ENCODE measurements at regions not wholly inside any gene's neighbourhood (a gene's known extent, or its start where the extent isn't known, plus 50 kb on each side); places are given as distances from the start of the nearest gene placed in this dataset.
A peak's percentile ranks its signal among the peaks of the same experiment; 100 is the strongest.

GRCh38 chr15:37165395-37165794 lies 65.0 kb upstream of the MEIS2 start:
- no peak for FAIRE-seq

DNA sequence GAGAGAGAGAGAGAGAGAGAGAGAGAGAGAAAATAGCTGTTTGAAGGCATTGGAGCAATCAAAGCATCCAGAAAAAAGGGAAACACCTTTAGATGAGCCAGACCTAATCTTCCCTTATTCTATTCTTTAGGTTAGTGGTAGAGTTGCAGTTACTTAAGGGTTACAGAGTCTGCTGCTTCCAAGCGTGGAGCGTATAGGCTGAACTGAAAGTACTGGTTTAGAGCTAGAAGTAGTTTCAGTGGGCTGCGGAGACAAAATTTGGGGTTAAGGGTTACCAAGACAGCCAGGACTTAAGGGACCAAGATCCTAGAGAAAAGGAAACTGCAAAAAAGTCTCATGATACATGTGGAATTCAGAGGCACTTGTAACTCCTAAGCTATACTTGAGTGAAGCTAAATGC lies 66.1 kb upstream of the MEIS2 start:
- no peak for FAIRE-seq

DNA sequence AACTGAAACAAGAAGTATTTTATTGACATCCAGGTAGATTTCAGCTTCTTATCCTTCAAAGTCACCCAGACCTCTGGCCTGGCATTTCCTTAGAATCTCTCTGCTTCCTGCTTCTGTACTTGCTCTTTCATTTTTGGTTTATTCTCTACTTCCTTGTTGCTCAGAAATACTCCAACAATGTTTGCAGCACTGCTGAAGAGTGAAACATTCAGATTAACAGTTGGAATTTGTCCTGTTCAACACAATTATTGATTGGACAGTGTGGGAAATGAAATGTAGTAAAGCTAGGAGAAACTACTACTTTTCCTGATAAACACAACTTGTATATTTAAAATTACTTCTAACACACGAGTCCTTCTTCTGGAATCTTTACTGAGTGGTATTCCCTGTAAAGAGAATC lies 81.0 kb upstream of the MEIS2 start:
- no peak for FAIRE-seq

DNA sequence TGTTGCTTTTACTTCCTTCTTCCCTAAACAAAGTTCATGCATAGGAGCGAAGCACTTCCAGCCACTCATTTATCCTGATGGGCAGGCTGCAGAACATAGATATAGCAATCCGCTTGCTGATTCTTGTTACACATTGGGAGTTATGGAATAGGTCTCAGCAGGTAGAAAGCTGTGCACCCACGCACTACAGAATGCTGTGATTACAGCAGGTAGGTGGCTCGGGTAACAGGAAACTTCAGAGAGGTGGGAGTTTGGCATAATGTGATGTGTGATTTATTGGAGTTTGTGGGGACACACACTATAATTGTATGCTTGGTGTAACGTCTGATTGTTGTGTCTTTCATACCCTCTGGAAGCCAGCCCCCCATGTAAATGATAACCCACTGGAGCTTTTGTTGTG lies 99.2 kb upstream of the MEIS2 start:
- FAIRE-seq = no peak

- no peak for FAIRE-seq
Observed at GRCh38 chr15:37203050-37203449, 102.7 kb upstream of the MEIS2 start.

DNA sequence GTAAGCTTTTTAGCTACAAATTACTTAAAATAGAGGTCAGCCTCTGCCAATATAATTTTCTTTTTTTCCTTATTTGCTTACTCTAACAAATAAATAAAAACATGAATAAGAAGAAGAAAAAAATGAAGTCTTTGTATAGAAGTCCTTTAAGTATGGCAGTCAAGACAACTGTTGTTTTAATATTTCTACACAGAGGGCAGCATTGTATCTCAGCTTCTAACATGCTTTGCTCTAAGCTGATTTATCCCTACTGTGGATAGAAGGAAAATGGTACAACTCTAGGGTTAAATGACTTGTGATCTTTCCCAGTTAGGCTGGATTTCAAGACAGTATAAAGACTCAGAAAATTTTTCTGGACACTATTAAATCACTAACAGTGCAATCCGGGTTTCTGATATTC lies 104.3 kb upstream of the MEIS2 start:
- FAIRE-seq = peak; percentile 21

GRCh38 chr15:37206690-37207089 lies 106.3 kb upstream of the MEIS2 start:
- no peak for FAIRE-seq

DNA sequence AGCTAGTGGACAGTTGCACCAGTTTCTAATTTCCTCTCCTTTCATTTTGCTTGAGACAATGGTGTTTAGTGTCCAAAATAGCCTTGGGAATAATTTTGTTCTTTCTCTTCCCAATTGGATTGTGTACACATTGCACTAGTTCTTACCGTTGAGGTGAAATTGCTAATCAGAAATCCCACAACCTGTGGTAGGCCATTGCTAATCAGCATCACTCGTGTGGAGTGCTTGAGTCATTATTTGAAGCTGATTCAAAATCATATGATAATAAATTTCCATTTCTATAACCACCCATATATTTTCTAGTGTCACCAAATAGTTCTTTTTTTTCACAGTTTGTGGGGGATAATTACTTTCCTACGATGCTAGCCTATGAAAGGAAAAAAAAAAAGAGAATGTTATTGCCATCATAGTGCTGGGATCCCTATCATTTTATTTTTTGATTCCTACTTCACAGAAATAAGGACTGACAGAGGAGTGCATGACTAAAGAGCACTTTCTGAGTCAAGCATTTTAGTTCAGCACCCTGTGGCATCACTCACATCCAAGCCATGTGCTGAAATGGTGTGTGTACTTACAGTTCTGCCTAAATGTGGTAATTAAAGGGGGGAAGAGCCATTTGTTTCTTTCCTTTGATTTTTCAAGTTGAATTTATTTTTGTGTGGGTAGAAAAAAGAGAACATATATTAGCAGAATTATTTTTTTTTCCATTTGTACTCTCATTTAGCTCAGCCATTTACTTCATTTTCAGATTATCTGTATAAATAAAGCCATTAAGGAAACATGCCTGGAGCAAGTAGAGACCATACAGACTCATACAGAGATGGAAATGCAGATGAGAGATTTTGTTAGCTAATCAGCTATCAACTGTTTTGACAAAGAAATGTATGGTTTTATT lies 108.0 kb upstream of the MEIS2 start:
- FAIRE-seq = no peak

DNA sequence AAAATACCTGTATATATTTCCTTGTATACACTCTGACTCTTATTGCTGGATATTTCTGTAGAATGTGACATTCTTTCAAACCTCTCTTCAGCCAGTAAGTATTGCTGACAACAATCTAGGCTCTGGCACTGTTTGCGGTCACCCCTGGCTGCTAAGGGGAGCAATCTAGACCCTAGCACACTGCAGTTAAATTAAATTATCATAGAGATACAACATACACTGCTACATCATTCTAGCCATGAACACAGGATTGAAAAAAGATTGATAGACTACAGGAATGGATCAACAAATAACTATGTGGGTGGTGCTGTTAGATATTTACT lies 108.7 kb upstream of the MEIS2 start:
- FAIRE-seq = no peak

DNA sequence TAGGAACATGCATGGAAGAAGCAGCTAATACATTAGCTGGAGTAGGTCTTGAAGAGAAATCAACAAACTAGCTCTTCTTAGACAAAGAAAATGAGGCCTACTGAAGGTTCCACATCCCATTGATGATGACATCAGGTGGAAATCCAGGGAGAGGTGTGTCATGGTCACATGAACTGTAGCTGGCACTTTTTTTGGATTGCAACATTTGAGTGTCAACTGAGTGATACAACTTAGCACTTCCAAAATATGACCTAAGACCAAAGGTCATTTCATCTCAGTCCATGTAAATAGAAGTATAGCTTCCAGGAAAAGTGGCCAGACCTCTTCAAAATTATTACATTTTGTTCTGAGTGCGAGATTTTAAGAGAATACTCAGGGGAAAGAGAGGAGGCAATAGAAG lies 117.2 kb upstream of the MEIS2 start:
- FAIRE-seq = no peak

GRCh38 chr15:37218351-37218916 lies 118.1 kb upstream of the MEIS2 start:
- FAIRE-seq = no peak

DNA sequence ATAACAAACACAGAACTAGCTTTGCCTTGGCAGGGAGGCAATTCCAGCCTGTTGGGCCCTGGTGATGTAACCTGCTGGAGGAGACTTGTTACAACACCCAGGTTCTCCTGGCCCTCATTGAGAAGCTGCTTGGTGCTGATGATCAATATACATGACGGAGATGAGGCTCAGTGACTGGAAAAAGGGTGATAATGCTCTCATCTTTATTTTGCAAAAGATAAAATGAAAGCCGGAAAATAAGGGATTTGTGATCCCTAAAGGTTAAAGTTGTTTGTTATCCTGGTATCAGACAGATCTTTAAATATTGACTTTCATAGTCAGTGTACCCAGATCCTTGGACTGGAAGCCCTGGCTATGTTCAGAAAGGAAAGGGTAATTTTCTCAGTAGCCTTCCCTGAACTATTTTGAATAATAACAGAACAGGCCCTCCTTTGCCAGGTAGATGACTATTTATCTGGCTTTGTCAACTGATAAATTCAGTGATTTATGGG lies 118.9 kb upstream of the MEIS2 start:
- FAIRE-seq = no peak

GRCh38 chr15:37220949-37221670 lies 120.8 kb upstream of the MEIS2 start:
- FAIRE-seq = no peak

GRCh38 chr15:37221671-37222145 lies 121.4 kb upstream of the MEIS2 start:
- FAIRE-seq = no peak

DNA sequence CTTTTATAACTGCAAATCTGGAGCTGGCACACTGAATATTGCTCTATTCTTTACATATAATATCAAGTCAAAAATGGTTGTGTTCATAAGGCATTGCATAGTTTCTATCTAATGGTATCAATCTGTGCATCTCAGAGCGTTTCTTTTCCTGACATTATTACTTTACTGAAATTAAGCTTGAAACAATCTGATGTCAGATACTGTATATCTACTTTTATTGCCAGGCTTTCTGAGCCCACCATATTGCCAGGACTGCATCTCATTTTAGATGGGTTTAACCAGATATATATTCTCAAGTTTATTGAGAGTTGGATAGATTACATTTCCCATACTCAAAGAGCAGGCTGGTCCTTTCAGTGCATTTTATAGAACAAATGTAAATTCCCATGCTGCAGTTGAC lies 122.7 kb upstream of the MEIS2 start:
- no peak for FAIRE-seq

GRCh38 chr15:37229855-37230619 lies 129.7 kb upstream of the MEIS2 start:
- FAIRE-seq = no peak

GRCh38 chr15:37245358-37245757 lies 145.0 kb upstream of the MEIS2 start:
- FAIRE-seq = no peak

DNA sequence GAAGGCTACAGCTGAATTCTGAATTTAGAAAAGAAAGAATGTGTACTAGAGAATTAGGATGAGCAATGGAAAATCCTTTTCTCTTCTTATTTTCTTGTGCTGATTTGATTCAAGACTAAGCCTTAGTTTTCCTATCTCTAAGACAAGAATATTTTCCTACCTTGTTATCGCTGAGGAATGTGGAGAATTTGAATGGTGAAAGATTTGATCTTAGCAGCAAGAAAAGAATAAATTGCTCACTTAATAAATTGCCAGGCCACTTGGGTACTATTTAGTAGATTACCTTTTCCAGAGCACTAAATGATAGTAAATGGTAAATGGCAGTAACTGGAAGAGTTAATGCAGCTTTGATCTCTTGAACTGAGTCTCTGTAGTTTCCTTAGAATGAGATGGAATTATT lies 145.7 kb upstream of the MEIS2 start:
- FAIRE-seq = no peak

GRCh38 chr15:37246856-37247255 lies 146.5 kb upstream of the MEIS2 start:
- FAIRE-seq = no peak

- no peak for FAIRE-seq
Observed at GRCh38 chr15:37249249-37249648, 148.9 kb upstream of the MEIS2 start.

GRCh38 chr15:37252530-37252929 lies 152.2 kb upstream of the MEIS2 start:
- FAIRE-seq = no peak

DNA sequence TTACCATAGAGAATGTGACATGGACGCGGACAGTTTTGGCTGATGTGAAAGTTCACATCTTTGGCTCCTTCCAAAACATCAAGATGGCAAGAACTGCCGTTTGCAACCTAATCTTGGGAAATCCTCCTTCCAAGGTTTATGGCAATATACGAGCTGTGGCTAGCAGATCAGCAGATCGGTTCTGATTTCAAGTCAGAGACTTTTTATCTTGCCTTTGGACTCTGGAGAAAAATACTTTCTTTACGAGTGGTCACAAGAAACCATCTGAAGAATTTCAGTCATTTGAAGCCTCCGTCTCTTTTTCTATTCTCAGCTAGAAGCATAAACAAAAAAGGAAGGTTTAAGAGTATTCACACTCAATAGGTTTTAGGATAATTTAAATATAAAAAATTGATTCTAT lies 153.5 kb upstream of the MEIS2 start:
- no peak for FAIRE-seq

DNA sequence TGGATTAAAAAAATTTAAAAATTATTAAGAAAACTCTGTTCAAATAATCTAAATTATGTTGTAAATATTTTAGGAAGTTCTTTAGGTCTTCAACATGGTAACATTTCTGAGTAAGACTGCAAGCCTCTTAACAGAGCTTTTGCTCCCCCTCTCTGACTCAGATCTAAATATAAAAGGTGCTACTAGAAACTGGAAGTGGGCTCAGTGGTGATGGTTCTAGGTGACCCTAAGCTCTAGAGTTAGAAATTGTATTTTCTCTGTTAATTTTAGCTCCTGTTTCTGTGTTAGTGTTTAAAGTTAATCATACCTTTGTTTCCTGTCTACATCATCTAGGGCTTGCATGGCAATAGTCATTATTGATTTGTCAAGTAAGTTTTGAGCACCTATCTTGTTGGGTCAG lies 159.9 kb upstream of the MEIS2 start:
- no peak for FAIRE-seq
